M059J (cell line): ENCODE measurements at regions not wholly inside any gene's neighbourhood (a gene's known extent, or its start where the extent isn't known, plus 50 kb on each side); places are given as distances from the start of the nearest gene placed in this dataset.
"Not testable (repeated sequence)": the region's sequence is repeated elsewhere in the genome, so short reads cannot be mapped to it uniquely, and the experiment has no call there.

Experiments
- DNase-seq: peaks from one replicate; pipeline ENCODE4 v3.0.0-alpha.2; 2012; ENCODE audit warnings: low read depth

DNA sequence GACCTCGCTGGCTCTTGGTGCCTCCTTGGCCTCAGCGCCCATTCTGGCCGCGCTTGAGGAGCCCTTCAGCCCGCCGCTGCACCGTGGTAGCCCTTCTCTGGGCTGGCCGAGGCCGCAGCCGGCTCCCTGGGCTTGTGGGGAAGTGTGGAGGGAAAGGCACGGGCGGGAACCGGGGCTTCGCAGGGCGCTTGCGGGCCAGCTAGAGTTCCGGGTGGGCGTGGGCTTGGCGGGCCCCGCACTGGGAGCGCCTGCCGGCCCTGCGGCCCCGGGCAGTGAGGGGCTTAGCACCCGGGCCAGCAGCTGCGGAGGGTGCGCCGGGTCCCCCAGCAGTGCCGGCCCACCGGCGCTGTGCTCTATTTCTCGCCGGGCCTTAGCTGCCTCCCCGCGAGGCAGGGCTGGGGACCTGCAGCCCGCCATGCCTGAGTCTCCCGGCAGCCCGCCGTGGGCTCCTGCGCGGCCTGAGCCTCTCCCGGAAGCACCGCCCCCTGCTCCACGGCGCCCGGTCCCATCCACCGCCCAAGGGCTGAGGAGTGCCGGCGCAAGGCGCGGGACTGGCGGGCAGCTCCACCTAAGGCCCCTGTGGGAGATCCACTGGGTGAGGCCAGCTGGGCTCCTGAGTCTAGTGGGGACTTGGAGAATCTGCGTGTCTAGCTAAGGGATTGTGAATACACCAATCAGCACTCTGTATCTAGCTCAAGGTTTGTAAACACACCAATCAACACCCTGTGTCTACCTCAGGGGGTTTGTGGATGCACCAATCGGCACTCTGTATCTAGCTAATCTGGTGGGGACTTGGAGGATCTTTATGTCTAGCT, 141.1 kb downstream of the SLCO4C1 start:
- DNase-seq: peak; percentile 65

DNA sequence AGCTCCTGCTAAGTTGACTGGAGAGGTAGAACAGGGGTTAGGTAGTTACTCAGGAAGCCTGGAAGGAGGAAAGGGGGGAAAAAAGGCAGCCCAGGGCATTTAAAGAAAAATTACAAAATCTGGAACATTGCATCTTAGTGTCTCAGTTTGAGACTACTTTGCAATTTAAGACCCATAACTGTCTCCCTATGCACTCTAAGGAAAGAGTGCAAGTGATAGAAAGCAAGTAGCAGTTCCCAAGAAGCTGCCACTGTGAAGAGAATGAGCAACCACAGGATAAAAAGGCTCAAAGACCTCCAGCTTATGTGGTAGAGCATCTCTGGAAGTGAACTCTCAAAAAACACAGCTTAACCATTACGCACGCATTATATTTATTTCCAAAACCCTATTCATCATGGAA, 141.8 kb downstream of the SLCO4C1 start:
- DNase-seq: peak; percentile 27

DNA sequence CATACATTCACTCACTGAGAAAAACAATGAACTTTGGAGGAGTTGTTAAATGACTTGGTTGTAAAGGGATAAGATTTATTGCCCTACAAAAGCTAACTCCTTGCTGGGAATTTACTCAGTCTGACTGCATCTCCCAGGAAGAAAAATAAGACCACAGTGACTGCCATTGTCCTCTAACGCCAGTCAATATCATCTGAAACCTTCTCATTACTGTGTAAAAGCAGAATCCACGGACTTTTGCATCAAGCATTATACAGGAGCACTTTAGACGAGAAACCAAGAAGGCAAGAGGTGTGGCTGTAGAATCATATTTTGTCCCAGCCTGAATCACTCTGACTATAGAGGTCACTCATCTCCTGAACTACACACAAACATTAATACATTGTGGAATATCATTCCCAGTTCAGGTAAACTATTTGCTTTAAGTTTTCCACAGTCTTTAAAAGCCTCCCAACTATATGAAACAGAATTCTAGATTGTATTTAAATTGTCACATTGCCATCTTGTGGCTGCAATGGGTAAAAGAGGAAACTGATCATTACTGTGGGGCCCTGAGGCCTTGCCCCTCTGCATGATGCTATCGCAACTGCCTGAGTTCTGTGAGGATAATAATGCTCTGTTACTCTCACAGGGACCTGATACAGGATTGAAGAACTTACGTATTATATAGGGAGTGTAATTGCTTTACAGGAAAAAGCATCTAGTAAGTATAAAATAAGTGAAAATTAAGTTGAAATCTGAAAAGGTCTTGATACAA, 142.9 kb downstream of the SLCO4C1 start:
- peak; percentile 71 for DNase-seq

DNA sequence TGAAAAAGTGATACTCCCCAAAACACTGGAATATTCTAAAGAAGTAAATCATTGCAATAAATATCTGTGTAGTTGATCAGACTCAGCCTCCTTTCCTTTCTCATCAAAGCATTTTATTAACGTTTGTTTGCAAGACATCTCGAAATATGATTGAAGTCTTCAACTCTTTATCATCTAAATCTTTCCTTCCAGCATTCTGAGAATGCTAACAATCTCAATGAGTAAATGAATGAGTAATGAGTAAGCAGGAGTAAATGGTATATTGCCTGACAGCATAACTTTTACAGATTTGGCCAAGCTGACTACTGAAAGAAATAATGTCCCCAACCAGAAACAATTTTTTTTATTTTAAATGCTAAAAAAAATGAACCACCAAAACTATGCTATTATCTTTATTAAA, 157.1 kb downstream of the SLCO4C1 start:
- DNase-seq: peak; percentile 60

DNA sequence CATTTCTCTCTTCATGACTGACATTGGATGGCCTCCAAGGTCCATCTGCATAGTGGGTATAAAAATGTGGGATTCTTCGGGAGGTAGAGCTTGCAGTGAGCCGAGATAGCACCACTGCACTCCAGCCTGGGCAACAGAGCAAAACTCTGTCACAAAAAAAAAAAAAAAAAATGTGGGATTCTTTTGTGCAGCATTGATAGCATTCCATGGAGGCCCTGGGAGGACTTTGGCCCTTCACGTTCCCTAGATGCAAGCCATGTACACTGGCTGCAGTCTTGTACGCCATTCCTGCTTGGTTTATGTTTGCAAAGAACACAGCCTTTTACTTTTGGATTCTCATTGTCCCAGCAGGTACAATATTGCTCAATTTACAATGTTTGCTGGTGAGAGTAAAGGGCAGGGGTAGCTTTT, 157.8 kb downstream of the SLCO4C1 start:
- no peak for DNase-seq

DNA sequence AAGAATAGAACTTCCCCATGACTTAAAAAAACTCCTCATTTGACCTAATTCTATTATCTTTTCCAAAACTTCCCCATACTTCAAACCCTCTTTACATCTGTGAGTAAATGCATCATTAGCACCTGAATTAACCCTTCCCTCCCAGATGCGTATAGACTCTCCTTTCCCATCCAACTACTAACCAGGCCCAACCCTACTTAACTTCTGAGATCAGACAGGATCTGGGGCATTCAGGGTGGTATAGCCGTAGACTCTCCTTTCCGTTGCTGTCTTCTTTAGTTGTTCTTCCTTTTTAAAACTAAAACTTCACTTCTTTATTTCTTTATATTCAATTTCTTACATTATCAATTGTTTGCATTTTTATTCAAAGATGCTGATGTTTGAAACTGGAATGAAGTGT, 165.2 kb downstream of the SLCO4C1 start:
- no peak for DNase-seq

DNA sequence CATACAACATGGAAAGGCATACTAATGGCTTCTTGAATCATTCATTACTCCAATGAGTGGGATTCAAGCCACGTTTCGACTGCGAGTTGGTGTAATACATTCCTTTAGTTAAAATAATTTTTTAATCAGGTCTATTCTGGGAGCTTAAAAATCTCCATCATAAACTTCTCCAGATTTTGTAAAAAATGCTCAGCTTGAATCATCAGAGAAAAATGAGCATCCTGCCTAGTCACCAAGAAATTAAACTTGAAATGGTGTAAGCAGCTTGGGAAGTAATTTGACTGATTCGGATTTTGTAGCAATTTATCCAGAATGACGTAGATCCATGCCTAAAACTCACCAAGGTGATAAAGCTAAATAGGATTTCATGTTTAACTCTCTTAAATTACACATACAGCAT, 165.7 kb downstream of the SLCO4C1 start:
- no peak for DNase-seq

DNA sequence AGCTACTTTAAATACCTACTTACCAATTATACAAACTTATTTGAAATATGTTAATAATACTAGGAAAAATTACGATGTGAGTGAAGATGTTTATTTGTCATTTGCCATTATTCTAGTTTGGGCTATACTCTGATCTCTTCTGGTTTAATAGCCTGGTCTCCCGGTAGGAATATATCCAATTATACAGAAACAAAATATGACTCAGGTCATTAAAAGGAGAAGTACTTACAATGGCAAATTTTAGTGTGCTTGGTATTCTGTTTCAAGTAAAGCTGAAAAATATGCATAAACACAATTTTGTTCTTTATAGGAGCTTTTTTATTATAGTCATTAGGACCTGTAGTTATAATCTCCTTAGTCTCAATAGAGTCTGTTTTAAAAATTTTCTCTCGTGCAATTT, 176.8 kb downstream of the SLCO4C1 start:
- DNase-seq: peak; percentile 41

DNA sequence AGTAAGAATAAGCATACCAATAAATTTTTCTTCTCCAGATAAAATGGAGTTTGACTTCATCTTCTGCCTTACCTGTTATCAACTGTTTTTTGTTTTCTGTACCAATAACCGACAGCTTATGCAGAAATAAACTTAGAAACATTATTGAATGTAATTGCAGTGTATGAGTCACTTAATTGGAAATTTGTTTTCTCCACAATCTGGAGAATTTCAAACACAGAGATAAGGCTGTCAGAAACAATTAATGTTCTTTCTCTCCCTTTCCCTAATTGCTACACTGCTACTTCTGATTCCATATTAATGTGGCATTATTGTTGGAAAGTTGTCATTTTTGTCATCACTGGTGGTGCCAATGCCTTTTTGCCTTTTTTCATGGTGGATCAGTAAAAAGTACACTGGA, 180.3 kb downstream of the SLCO4C1 start:
- DNase-seq: no peak

DNA sequence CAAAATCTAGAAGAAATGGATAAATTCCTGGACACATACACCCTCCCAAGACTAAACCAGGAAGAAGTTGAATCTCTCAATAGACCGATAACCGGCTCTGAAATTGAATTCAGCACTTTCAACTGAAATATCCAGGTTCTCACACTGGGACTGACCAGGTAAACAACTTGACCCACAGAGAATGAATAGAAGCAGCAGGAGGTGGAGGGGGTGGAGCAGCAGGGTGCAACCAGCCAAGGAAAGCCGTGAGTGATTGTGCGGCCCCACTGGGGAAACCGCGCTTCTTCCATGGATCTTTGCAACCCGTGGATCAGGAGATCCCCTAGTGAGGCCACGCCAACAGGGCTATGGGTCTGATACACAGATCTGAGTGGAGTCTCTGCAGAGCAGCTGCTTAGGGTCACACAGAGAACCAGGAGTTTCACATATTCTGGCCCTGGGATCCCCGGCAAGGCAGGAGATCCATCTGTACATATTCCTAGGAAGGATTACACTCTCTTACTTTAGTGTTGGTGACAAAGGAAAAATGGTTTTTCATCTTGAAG, 181.5 kb downstream of the SLCO4C1 start:
- no peak for DNase-seq

DNA sequence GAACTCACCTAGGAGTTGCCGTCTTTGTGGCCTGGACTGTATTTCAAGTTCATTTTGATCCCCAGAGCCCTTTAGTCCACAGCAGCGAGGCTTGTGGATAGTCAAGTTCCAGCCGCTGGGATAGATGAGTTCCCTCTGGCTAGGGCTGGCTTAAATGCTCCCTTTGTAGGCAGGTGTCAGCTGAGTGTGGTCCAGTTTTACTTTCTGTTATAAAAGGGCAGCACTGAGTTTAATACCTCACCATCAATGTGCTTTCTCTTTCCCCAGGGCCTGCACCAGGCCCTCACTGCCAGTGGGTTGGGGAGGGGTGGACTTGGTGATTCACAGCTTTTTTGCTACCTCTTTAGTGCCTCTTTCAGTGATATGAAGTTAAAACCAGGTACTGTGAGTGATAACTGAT, 188.2 kb downstream of the SLCO4C1 start:
- no peak for DNase-seq

DNA sequence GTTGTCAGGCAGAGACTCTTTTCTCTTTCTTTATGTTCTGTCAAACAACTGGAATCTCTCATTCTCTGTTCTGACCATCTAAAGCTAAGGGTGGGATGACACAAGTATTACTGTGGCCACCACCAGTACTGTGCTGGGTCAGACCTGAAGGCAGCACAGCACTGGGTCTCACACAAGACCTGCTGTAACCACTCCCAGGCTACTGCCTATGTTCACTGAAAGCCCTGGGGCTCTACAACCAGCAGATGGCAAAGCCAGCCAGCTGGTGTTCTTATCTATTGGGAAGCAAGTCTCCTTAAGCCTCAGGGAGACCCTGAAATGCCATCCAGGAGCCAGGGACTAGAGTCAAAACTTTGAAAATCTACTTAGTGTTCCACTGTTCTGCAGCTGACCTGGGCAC, 189.5 kb downstream of the SLCO4C1 start:
- DNase-seq: no peak

DNA sequence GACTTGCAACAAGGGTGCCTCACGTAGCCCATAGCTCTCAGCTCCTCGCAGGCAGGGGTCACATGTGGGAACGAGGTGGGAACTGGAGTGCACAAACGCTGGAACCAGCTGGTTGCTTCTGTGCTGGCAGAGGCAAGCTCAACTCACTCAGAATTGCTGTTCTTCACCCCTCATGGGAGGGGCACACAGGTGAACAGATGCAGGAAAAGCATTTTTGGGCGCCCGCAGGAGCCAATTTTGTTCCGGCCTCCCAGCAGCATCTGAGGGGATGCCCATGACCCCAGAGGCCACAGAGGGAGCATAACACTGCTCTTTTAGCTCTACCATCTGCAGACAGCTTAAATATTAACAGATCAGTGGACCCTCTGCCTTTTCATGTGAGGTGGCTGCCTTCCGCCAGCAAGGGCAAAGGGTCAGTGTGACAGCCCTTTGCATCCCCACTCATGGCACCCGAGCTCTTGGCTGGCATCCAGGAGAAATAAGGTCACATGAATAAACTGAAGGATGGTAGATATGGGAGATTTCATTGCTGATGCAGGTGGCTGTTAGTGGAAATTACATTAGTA, 196.2 kb downstream of the SLCO4C1 start:
- DNase-seq: no peak

DNA sequence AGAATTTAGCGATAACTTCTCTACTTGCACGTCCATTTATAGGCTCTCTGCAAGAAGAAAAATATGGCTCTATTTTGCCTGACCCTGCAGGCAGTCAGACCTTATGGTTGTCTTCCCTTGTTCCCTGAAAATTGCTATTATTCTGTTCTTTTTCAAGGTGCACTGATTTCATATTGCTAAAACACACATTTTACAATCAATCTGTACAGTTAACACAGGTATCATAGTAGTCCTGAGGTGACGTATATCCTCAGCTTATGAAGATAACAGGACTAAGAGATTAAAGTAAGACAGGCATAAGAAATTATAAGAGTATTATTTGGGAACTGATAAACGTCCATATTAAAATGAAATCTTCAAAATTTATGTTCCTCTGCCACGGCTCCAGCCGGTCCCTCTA, 197.0 kb downstream of the SLCO4C1 start:
- DNase-seq: not testable (repeated sequence)

DNA sequence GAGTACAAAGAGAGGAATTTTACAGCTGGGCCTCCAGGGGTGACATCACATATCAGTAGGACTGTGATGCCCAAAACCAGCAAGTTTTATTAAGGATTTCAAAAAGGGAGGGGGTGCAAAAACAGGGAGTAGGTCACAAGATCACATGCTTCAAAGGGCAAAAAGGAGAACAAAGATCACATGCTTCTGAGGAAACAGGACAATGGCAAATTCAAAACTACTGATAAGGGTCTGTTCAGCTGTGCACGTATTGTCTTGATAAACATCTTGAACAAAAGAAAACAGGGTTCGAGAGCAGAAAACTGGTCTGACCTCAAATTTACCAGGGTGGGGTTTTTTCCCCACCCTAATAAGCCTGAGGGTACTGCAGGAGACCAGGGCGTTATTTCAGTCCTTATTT, 197.5 kb downstream of the SLCO4C1 start:
- DNase-seq: not testable (repeated sequence)

DNA sequence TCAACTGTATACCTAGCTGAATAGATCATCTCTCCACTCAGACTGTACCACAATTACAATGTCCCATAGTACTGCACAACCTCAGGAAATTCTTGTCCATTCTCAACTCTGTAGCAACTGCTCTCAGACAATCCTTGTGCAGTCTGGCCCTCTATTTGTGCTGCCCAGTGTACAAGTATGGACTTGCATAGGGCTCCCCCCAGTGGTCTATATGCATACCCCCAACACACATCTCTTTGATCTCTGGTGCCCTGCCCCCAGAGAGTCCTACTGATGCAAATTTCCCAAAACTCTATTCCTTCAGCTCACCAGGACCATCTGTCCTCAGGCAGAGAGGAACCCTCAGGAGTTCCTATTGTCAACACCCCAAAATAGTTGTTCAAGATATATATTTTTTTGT, 205.3 kb downstream of the SLCO4C1 start:
- peak; percentile 26 for DNase-seq

DNA sequence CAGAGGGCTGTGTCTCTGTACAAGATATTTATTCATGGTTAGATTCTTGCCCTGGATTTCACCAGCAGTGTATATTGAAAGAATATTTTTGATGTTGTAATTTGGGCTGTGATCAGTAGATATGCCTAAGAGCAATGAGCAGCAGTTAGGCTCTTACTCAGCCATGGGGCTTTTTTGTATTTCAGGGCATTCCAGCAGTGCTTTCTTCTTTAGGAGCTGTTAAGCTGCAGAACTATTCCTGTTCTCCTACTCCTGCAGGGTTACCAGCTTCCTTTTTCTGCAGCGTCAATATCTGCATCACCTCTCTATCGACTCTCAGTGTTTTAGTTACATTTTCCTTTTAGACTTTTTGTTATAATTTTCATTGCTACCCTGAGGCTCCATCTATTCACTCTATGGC, 206.2 kb downstream of the SLCO4C1 start:
- no peak for DNase-seq

DNA sequence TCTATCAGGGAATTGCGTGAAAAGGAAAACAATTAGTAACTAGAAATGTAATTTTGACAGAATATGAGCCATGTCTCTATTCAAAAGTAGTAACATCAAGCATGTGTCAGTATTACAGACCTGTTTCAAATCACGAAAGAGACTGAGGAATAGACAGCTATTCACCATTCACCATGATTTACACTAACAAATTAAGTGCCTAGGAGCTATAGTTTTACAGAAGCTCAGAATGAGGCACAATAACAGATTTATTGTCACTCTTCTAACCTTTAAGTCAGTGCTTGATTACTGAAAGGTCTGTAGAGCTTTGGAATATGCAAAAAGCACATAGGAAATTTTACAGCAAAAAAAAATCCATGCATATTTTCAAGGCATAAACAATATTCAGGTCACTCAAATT, 208.2 kb downstream of the SLCO4C1 start:
- DNase-seq: no peak

DNA sequence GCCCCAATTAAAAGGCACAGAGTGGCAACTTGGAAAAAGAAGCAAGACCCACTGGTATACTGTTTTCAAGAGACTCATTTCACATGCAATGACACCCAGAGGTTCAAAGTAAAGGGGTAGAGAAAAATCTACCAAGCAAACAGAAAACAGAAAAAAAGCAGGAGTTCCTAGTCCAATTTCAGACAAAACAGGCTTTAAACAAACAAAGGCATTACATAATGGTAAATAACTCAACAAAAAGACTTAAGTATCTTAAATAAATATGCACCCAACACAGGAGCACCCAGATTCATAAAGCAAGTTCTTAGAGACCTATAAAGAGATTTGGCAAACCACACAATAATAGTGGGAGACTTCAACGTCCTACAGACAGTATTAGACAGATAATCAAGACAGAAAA, 215.8 kb downstream of the SLCO4C1 start:
- no peak for DNase-seq

DNA sequence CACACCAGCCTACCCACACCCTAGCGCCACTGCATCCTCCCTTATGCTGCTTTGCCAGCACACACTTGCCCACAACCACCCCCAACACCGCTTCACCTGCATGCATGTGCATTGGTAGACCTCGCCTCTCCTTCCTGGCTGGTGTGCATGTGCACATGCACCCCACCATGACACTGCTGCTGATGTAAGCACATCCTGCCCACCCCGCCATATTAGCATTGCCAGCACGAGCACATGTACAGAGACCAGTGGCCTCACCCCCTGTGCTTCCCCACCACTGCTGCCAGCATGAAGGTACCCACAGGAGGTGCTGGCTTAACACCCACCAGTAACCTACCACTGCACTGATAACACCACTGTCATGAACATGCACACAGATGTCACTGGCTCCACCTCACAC, 218.2 kb downstream of the SLCO4C1 start:
- DNase-seq: no peak

DNA sequence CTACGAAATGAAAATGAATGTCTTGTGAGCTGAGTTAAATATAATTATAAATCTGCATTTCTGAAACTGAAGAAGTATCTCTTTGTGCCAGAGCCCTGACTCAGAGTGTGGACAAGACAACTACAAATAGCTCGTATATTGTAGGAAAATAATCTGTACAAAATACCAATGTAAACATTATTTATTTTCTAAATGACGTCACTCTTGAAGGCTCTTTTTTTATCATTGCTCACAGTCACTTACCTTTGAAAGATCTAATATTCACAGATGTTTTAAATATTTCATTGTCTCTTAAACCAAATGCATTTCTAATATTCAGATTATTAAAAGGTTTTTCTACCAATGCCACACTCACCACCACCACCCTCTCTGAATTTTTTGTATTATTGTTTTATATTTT, 226.1 kb downstream of the SLCO4C1 start:
- no peak for DNase-seq

DNA sequence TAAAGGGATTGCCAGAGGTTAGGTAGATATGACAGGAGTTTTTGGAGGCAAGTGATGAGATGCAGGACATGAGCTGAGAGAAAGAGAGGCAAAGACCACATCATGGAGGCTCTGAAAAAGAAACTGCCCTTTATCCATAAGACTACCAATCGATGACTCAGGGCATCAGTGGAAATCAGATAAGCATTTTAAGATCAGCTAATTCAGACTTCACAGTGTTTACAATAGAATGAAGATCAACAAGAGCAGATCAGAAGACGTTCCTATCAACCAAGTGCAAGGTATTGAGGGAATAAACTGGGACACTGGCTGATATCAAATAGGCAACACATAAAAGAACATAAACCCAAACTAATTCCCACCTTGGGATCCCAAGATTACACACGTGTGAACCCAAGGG, 227.2 kb downstream of the SLCO4C1 start:
- DNase-seq: no peak

DNA sequence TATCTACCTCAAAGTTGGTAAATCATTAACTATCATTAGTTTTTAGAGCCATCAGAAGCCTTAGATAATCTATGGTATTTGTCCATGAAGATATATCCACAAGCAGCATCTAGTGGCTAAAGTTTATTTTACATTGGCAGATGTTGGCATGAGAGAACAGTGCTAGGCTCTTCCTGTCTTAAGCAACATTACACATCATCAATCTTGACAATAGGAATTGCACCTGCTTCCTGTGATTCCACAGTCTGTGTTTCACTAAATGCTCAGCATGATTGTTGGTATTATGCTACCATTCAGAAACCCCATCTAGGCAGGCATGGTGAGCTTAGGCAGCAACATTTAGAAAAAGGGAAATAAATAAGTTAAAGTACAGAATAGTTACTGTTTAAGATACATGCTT, 246.6 kb downstream of the SLCO4C1 start:
- peak; percentile 12 for DNase-seq
